ENCODE measurements at regions not wholly inside any gene's neighbourhood (a gene's known extent, or its start where the extent isn't known, plus 50 kb on each side); places are given as distances from the start of the nearest gene placed in this dataset.

DNA sequence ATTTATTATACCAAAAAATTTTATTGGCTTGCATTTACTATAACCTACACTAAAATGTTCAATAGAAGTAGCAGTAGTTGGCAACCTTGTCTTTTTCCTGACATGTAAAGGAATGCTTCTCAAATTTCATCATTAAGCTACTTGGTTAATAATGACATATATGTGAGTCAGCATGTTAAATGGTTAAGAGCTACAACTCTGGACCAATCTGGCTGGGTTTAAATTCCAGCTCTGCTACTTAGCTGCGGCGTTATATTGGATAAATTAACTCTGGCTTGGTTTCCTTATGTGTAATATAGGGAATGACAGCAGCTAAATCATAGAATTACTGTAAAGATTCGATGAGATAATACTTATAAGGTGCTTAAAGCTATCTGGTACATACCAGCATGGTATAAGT, 53.7 kb upstream of the OTOGL start:
- TF ChIP-seq, protein P1, sequence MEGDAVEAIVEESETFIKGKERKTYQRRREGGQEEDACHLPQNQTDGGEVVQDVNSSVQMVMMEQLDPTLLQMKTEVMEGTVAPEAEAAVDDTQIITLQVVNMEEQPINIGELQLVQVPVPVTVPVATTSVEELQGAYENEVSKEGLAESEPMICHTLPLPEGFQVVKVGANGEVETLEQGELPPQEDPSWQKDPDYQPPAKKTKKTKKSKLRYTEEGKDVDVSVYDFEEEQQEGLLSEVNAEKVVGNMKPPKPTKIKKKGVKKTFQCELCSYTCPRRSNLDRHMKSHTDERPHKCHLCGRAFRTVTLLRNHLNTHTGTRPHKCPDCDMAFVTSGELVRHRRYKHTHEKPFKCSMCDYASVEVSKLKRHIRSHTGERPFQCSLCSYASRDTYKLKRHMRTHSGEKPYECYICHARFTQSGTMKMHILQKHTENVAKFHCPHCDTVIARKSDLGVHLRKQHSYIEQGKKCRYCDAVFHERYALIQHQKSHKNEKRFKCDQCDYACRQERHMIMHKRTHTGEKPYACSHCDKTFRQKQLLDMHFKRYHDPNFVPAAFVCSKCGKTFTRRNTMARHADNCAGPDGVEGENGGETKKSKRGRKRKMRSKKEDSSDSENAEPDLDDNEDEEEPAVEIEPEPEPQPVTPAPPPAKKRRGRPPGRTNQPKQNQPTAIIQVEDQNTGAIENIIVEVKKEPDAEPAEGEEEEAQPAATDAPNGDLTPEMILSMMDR (conservative IDR thresholded peaks at IDR 0.05; ENCODE audit: low read length), result no peak
- peak; percentile 70 for DNase-seq (ENCODE audit: low read depth)
- no peak overlapping the region for H3K4me3 ChIP-seq (ENCODE audit: low read length)

DNA sequence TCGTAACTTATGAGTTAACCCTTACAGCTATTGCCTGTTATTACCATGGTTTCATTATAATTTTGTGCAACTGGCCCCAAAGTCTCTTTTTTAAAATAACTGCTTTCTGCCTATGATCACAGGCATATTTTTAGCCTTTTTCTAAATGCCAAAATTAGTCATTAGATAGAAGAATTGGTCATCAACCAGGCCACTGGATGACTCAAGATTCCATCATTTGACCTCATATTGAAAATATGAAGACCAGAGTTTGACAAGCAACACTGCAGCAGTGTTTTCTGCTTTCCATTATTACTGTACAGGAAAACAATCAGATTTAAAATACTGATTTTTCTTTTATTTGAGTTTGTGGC, 54.7 kb upstream of the OTOGL start:
- TF ChIP-seq, protein P1 (conservative IDR thresholded peaks at IDR 0.05; ENCODE audit: low read length), result no peak
- H3K4me3 ChIP-seq (ENCODE audit: low read length), result no peak overlapping the region
- peak; percentile 89 for DNase-seq (ENCODE audit: low read depth)

DNA sequence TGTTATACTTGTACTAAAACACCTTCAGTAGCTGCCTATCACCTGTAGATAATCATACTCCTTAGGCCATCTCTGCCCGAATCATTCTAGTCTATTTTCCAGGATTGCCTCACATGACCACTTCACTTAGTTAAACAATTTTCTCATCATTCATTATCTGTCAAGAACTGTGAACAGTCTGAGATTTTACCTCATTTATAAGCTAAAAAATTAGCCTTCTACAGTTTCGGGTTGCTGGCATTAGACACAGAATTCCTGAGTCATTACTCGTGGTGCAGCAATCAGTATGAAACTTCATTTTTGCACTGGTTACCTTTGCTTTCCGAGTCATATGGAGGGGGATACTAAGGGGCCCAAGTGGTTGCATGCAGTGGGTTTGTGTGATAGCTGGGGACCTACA, 57.6 kb upstream of the OTOGL start:
- H3K4me3 ChIP-seq (ENCODE audit: low read length), result no peak overlapping the region
- DNase-seq (ENCODE audit: low read depth), result peak; percentile 72
- TF ChIP-seq, protein P1 (conservative IDR thresholded peaks at IDR 0.05; ENCODE audit: low read length), result no peak

DNA sequence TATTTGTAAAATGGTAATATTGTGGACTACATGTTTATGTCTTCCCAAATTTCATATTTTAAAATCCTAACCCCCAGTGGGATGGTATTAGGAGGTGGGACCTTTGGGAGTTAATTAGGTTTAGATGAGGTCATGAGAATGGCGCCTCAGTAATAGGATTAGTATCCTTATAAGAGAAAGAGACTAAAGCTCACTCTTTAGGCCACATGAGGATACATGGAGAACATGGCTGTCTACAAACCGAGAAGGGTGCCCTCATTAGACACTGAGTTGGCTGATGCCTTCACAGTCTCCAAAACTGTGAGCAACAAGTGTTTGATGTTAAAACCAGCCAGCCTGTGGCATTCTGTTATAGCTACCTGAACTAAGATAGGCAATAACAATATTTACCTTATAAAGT, 58.3 kb upstream of the OTOGL start:
- TF ChIP-seq, protein P1 (conservative IDR thresholded peaks at IDR 0.05; ENCODE audit: low read length), result no peak
- DNase-seq (ENCODE audit: low read depth), result no peak
- H3K4me3 ChIP-seq (ENCODE audit: low read length), result no peak overlapping the region

DNA sequence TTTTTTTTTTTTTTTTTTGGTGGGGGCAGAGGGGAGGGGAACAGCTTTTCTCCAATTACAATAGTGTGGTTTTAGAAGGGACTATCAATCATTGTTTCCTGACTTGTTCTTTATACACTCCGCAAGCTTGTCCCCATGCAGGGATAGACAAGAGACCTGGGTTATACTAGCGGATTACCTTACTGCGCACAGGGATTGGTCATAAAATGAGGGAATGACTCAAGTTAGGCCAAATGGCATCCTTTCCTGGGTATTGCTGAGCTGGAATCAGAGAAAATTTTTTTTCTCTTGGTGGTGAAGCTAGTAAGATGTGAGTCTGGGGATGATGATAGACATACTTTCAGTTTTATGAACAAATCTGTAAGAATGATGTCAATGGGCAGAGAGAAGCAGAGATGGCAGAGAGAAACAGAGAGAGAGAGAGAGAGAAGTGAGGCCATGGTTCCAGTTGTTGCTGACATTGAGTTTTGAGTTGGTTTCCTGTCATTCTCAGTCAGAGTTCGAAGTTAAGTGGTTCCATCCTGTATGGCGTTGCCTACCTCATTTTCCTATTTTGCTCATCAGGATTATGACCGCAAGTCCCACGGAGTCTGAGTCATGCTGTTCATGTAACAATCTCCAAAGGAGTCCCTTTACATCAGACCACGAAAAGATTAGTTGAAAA, 59.1 kb upstream of the OTOGL start:
- H3K4me3 ChIP-seq (ENCODE audit: low read length), result no peak overlapping the region
- TF ChIP-seq, protein P1 (conservative IDR thresholded peaks at IDR 0.05; ENCODE audit: low read length), result no peak
- DNase-seq (ENCODE audit: low read depth), result peak; percentile 50

DNA sequence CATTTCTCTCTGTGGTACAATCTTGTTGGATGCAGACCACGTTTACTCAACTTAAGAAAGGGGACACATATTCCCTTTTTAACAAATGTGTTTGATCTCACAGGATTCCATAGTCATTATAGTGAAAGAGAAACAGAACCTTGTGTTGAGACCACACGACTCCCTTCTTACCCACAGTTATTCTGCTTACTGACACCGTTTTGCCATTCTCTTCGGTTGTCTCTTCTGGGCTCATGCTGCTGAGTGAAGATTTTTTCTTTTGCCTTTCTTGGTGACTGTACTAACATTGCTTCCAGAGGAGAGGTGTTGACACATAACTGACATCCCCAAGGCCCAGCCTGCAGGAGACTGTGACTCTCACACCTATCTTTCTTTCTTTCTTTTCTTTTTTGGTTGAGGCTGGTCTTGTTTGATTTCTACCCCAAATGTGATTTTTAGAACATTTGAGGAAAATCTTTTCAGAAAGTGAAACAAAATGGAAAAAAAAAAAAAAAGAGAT, 61.2 kb upstream of the OTOGL start:
- TF ChIP-seq, protein P1 (conservative IDR thresholded peaks at IDR 0.05; ENCODE audit: low read length), result no peak
- DNase-seq (ENCODE audit: low read depth), result no peak
- no peak overlapping the region for H3K4me3 ChIP-seq (ENCODE audit: low read length)

DNA sequence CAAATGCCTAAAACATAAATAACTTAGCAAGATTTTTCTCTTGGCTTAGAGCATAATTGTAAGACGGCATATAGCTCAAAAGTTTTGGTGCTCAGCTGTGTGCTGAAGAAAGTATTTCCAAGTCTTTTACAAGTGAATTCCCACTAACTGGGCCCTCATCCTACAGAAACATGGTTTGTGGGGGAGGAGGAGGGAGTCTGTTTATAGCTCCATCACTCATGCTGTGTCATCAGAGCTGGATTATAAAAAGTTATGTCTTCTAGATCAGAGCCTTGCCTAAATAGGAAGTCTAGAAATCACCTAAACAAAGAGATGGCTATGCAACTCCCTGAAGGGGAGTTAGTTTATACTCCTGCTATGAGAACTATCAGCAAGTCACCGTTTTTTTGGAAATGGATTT, 65.9 kb upstream of the OTOGL start:
- no peak overlapping the region for H3K4me3 ChIP-seq (ENCODE audit: low read length)
- peak; percentile 58 for DNase-seq (ENCODE audit: low read depth)
- TF ChIP-seq, protein P1 (conservative IDR thresholded peaks at IDR 0.05; ENCODE audit: low read length), result no peak

Data from AG10803 (cell line).